ENCODE measurements at regions not wholly inside any gene's neighbourhood (a gene's known extent, or its start where the extent isn't known, plus 50 kb on each side); places are given as distances from the start of the nearest gene placed in this dataset.
"Not testable (repeated sequence)": the region's sequence is repeated elsewhere in the genome, so short reads cannot be mapped to it uniquely, and the experiment has no call there.

DNA sequence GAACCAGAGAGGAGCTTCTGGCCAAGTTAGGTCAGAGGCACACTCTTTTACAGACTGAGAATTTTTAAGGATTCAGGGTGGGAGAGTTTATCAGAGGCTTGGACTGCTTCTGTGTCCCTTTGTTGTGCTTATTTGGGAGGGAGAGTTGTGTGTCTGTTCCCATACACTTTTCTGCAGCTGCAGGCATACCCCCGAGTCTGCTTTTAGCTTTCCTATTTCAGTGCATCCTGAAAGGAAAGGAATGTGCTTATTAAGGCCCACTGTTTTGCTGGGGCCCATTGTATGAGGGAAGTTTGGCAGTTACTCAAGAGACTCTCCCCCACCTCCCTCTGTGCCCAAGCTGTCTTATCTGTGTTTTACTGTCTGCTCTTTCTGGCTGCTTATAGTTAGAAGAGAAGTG lies 257.4 kb upstream of the AADAT start:
- H3K18ac ChIP-seq (ENCODE audit: extremely low read depth, low read length); H2BK20ac ChIP-seq (ENCODE audit: low read length); H3K4ac ChIP-seq (replicated peaks; ENCODE audit: insufficient read length, low read depth, low read length); H3K27ac ChIP-seq (ENCODE audit: low read depth, low read length); H3K23me2 ChIP-seq (ENCODE audit: low read depth, low read length); H3K4me2 ChIP-seq (ENCODE audit: insufficient read depth in 1 of 2, low read depth in 2 of 2, low read length in 2 of 2); H2AK5ac ChIP-seq (ENCODE audit: low read depth, low read length); H4K20me1 ChIP-seq (replicated peaks in 1 of 2; ENCODE audit: control insufficient read depth in 1 of 2, insufficient read depth in 2 of 2, low read length in 2 of 2); H3K27me3 ChIP-seq (replicated peaks in 1 of 4; ENCODE audit: control insufficient read depth in 3 of 4, extremely low read depth in 1 of 4, insufficient read depth in 3 of 4, low read length in 3 of 4); H3K36me3 ChIP-seq (ENCODE audit: control insufficient read depth in 2 of 4, insufficient read depth in 4 of 4, low read length in 3 of 4); H3K9me3 ChIP-seq (ENCODE audit: insufficient read depth in 2 of 2, low read depth in 1 of 2, low read length in 1 of 2); H4K91ac ChIP-seq (replicated peaks; ENCODE audit: insufficient read length, low read length); H2BK5ac ChIP-seq (ENCODE audit: low read depth, low read length); H3K79me1 ChIP-seq (ENCODE audit: low read depth, low read length); POLR2A ChIA-PET (ENCODE audit: partially characterized antibody); H3K56ac ChIP-seq (replicated peaks; ENCODE audit: insufficient read length, low read depth, low read length); H3K14ac ChIP-seq (ENCODE audit: insufficient read length); H2AFZ ChIP-seq (ENCODE audit: low read length); H3K4me3 ChIP-seq (ENCODE audit: extremely low read depth in 1 of 4, insufficient read depth in 2 of 4, low read depth in 3 of 4, low read length in 4 of 4); DNase-seq (ENCODE audit: low read depth in 1 of 2, low spot score in 2 of 2); H2BK15ac ChIP-seq (ENCODE audit: low read length); H3K79me2 ChIP-seq (ENCODE audit: control insufficient read depth in 1 of 2, insufficient read depth in 2 of 2, low read length in 2 of 2); H4K5ac ChIP-seq (ENCODE audit: insufficient read length, low read depth, low read length); H3K4me1 ChIP-seq (replicated peaks in 1 of 4; ENCODE audit: control insufficient read depth in 3 of 4, insufficient read depth in 4 of 4, low read length in 3 of 4); H2BK120ac ChIP-seq (replicated peaks; ENCODE audit: low read depth, low read length); FAIRE-seq; H3K23ac ChIP-seq (ENCODE audit: insufficient read length); H4K8ac ChIP-seq (ENCODE audit: extremely low read depth, insufficient read depth, low read length); H2BK12ac ChIP-seq (ENCODE audit: low read depth, low read length); H3K9ac ChIP-seq (replicated peaks in 1 of 4; ENCODE audit: extremely low read depth in 1 of 4, low read depth in 3 of 4, low read length in 3 of 4): not testable (repeated sequence)
- CTCF ChIA-PET (ENCODE audit: partially characterized antibody): interaction anchor here (1.4 kb wide), 1 partner anchor 27 kb away, joined by 4 read pairs; no protein-coding TSS in a partner anchor
- 83% methylated on average over 1 of the region's 1 CpG; no CpG with 5 or more reads in 1 of the 2 experiments for WGBS, 2 experiments (ENCODE audit: extremely low coverage in 1 of 2, insufficient coverage in 1 of 2, insufficient read length in 1 of 2, insufficient replicate concordance in 2 of 2, low coverage in 1 of 2, low lambda C conversion rate in 2 of 2, missing lambda C conversion rate in 1 of 2)
